Astrocyte (in vitro differentiated cells and primary cell): ENCODE measurements at regions not wholly inside any gene's neighbourhood (a gene's known extent, or its start where the extent isn't known, plus 50 kb on each side); places are given as distances from the start of the nearest gene placed in this dataset.

ENCODE experiments used
- EZH2 ChIP-seq: IDR thresholded peaks from 2 replicates; pipeline ENCODE4 v1.6.1; 2012; ENCODE audit warnings: mild to moderate bottlenecking, low read length, inconsistent platforms; ENCODE audit not compliant: insufficient read depth
- TF ChIP-seq, protein P1 (sequence below): IDR thresholded peaks from 2 replicates; pipeline ENCODE4 v1.5.1; 2011; ENCODE audit warnings: low read depth, mild to moderate bottlenecking, inconsistent platforms, low read length, moderate library complexity; ENCODE audit not compliant: insufficient read depth

DNA sequence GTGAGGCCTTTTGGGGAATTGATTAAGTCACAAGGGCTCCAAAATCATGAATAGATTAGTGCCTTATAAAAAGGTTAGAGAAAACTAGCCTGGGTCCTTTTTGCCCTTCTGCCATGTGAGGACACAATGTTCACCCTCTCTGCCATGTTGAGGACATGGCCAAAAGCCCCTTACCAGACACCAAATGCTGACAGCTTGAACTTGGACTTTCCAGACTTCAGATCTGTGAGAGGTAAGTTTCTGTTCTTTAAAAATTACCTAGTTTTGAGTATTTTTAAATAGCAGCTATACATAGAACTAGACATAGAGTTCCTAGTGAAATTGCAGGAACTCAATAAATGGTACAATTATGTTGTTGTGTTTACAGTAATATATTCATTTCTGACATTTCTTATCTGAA lies 1214.4 kb downstream of the ADGRL3 start:
- TF ChIP-seq, protein P1, sequence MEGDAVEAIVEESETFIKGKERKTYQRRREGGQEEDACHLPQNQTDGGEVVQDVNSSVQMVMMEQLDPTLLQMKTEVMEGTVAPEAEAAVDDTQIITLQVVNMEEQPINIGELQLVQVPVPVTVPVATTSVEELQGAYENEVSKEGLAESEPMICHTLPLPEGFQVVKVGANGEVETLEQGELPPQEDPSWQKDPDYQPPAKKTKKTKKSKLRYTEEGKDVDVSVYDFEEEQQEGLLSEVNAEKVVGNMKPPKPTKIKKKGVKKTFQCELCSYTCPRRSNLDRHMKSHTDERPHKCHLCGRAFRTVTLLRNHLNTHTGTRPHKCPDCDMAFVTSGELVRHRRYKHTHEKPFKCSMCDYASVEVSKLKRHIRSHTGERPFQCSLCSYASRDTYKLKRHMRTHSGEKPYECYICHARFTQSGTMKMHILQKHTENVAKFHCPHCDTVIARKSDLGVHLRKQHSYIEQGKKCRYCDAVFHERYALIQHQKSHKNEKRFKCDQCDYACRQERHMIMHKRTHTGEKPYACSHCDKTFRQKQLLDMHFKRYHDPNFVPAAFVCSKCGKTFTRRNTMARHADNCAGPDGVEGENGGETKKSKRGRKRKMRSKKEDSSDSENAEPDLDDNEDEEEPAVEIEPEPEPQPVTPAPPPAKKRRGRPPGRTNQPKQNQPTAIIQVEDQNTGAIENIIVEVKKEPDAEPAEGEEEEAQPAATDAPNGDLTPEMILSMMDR, result no peak
- TF ChIP-seq EZH2, result no peak
